Neural progenitor cell (in vitro differentiated cells): ENCODE measurements at regions not wholly inside any gene's neighbourhood (a gene's known extent, or its start where the extent isn't known, plus 50 kb on each side); places are given as distances from the start of the nearest gene placed in this dataset.

Source experiments
- DNase-seq: peaks from one replicate; pipeline ENCODE4 v3.0.0-alpha.2; 2016; ENCODE audit warnings: low spot score
- H2AFZ ChIP-seq: fragments of 200-600 bp; sonication (generic); replicated peaks from 2 replicates; pipeline ENCODE4 v1.6.1; 2016; ENCODE audit warnings: antibody characterized with exemption
- H3F3A ChIP-seq: fragments of 200-600 bp; sonication (generic); 2 replicates; pipeline ENCODE4 v1.6.1; 2016; ENCODE audit warnings: antibody characterized with exemption, low read depth
- H3K27ac ChIP-seq: fragments of 200-600 bp; sonication (generic); 2 replicates; pipeline ENCODE4 v1.5.1; 2016; ENCODE audit warnings: mild to moderate bottlenecking
- H3K27me3 ChIP-seq: fragments of 200-600 bp; sonication (generic); 2 replicates; pipeline ENCODE4 v1.6.1; 2016; ENCODE audit warnings: mild to moderate bottlenecking, moderate library complexity
- H3K36me3 ChIP-seq: fragments of 200-600 bp; sonication (generic); 2 replicates; pipeline ENCODE4 v1.5.1; 2016
- H3K4me1 ChIP-seq: fragments of 200-600 bp; sonication (generic); 2 replicates; pipeline ENCODE4 v1.6.1; 2016; ENCODE audit warnings: mixed run types
- H3K4me2 ChIP-seq: fragments of 200-600 bp; sonication (generic); 2 replicates; pipeline ENCODE4 v1.6.1; 2016
- H3K4me3 ChIP-seq: fragments of 200-600 bp; sonication (generic); 2 replicates; pipeline ENCODE4 v1.5.1; 2016
- H3K79me2 ChIP-seq: fragments of 200-600 bp; sonication (generic); 2 replicates; pipeline ENCODE4 v1.6.1; 2016; ENCODE audit warnings: low read depth
- H3K9ac ChIP-seq: fragments of 200-600 bp; sonication (generic); 2 replicates; pipeline ENCODE4 v1.6.1; 2016
- H3K9me3 ChIP-seq: fragments of 200-600 bp; sonication (generic); 2 replicates; pipeline ENCODE4 v1.5.1; 2016; ENCODE audit warnings: low read depth
- H4K20me1 ChIP-seq: fragments of 200-600 bp; sonication (generic); 2 replicates; pipeline ENCODE4 v1.6.1; 2016; ENCODE audit warnings: low read depth
- H3K27ac Mint-ChIP-seq: 3 replicates; pipeline ENCODE4 v1.8.0; 2021; ENCODE audit warnings: mixed read lengths
- H3K27me3 Mint-ChIP-seq: 2 replicates; pipeline ENCODE4 v1.8.0; 2022; ENCODE audit warnings: low read depth, mild to moderate bottlenecking, inconsistent platforms, moderate library complexity, mixed read lengths; ENCODE audit not compliant: insufficient read depth
- H3K36me3 Mint-ChIP-seq: 3 replicates; pipeline ENCODE4 v1.8.0; 2021; ENCODE audit warnings: mixed read lengths
- H3K4me1 Mint-ChIP-seq: 3 replicates; pipeline ENCODE4 v1.8.0; 2021; ENCODE audit warnings: mixed read lengths
- H3K4me3 Mint-ChIP-seq: 3 replicates; pipeline ENCODE4 v1.8.0; 2021; ENCODE audit warnings: mild to moderate bottlenecking, moderate library complexity, mixed read lengths
- H3K9me3 Mint-ChIP-seq: 3 replicates; pipeline ENCODE4 v1.8.0; 2020; ENCODE audit warnings: mixed read lengths
- EZH2 ChIP-seq: fragments of 200-600 bp; sonication (generic); IDR thresholded peaks from 2 replicates; pipeline ENCODE4 v1.6.1; 2017; ENCODE audit warnings: antibody characterized with exemption, mild to moderate bottlenecking, moderate library complexity
- EZH2phosphoT487 ChIP-seq: fragments of 200-600 bp; sonication (generic); IDR thresholded peaks from 2 replicates; pipeline ENCODE4 v1.6.1; 2017; ENCODE audit warnings: antibody characterized with exemption
- TF ChIP-seq, protein P1 (sequence below): fragments of 200-600 bp; sonication (generic); IDR thresholded peaks from 2 replicates; pipeline ENCODE4 v1.5.1; 2017; ENCODE audit warnings: antibody characterized with exemption, mild to moderate bottlenecking

DNA sequence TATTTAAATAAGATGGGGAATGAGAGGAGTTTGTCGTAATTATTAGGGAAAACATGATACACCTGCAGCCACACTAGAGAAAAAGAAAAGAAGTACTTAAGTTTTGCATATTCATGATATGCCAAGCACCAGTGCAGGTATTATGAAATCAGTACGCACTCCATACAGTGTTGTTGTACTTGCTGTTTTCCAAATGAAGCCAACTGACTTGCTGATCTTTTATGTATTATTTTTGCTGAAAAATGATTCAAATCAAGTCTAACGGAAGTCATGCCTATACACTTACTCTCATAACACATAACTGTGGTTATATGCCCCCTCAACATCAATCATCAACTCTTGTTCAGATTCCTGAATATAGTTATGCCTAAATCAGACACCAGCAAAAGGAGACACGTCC is 584.9 kb upstream of the EYS start:
- no peaks in the 10 kb centered on the region for H3K79me2 ChIP-seq
- H3K27ac ChIP-seq = no peak overlapping the region
- Mint-ChIP-seq H3K27ac (no peak overlapping the region), H3K27me3 (no peaks in the 10 kb centered on the region), H3K4me1 (no peaks in the 10 kb centered on the region), H3K9me3 (no peaks in the 10 kb centered on the region), H3K4me3 (no peak overlapping the region), H3K36me3 (no peaks in the 10 kb centered on the region)
- H2AFZ ChIP-seq = no peak overlapping the region
- H3K9me3 ChIP-seq = no peaks in the 10 kb centered on the region
- no peaks in the 10 kb centered on the region for H4K20me1 ChIP-seq
- H3F3A ChIP-seq = no peaks in the 10 kb centered on the region
- peaks cover 7% of the 10 kb centered on the region for H3K4me1 ChIP-seq
- H3K36me3 ChIP-seq = no peaks in the 10 kb centered on the region
- no peak for TF ChIP-seq EZH2phosphoT487
- TF ChIP-seq, protein P1, sequence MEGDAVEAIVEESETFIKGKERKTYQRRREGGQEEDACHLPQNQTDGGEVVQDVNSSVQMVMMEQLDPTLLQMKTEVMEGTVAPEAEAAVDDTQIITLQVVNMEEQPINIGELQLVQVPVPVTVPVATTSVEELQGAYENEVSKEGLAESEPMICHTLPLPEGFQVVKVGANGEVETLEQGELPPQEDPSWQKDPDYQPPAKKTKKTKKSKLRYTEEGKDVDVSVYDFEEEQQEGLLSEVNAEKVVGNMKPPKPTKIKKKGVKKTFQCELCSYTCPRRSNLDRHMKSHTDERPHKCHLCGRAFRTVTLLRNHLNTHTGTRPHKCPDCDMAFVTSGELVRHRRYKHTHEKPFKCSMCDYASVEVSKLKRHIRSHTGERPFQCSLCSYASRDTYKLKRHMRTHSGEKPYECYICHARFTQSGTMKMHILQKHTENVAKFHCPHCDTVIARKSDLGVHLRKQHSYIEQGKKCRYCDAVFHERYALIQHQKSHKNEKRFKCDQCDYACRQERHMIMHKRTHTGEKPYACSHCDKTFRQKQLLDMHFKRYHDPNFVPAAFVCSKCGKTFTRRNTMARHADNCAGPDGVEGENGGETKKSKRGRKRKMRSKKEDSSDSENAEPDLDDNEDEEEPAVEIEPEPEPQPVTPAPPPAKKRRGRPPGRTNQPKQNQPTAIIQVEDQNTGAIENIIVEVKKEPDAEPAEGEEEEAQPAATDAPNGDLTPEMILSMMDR = no peak
- no peak for TF ChIP-seq EZH2
- H3K27me3 ChIP-seq = no peaks in the 10 kb centered on the region
- no peak for DNase-seq
- H3K4me3 ChIP-seq = no peak overlapping the region
- H3K4me2 ChIP-seq = no peak overlapping the region
- no peak overlapping the region for H3K9ac ChIP-seq

DNA sequence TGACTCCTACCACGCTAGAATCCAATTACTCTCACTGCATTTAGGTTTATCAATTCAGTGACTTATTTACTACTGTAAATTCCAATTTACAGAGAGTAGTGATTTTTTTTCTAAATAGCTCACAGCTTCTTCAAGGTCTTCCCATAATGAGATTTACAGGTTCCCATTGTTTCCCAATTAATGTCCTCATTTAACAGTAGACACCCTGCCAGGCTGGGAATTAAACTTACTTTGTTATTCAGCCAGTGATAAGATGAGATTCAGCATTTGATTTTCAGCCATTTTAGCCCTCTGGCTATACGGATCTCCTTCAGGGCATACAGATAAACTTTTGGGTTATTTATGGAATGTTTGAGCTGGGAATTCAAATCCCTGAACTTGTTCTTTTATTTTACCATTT is 582.9 kb upstream of the EYS start:
- no peak for TF ChIP-seq EZH2
- TF ChIP-seq, protein P1 = no peak
- no peak for TF ChIP-seq EZH2phosphoT487
- H3K4me3 ChIP-seq = no peak overlapping the region
- no peaks in the 10 kb centered on the region for H3K79me2 ChIP-seq
- no peaks in the 10 kb centered on the region for H4K20me1 ChIP-seq
- no peaks in the 10 kb centered on the region for H3K36me3 ChIP-seq
- Mint-ChIP-seq H3K27me3 (no peaks in the 10 kb centered on the region), H3K9me3 (no peaks in the 10 kb centered on the region), H3K27ac (no peak overlapping the region), H3K4me1 (no peaks in the 10 kb centered on the region), H3K36me3 (no peaks in the 10 kb centered on the region), H3K4me3 (no peak overlapping the region)
- no peak overlapping the region for H3K4me2 ChIP-seq
- H3K9ac ChIP-seq = no peak overlapping the region
- peak overlapping the region; percentile 29 for H2AFZ ChIP-seq
- peak; percentile 4 for DNase-seq
- H3K27ac ChIP-seq = no peak overlapping the region
- H3K27me3 ChIP-seq = no peaks in the 10 kb centered on the region
- H3F3A ChIP-seq = no peaks in the 10 kb centered on the region
- peaks cover 7% of the 10 kb centered on the region for H3K4me1 ChIP-seq
- no peaks in the 10 kb centered on the region for H3K9me3 ChIP-seq

DNA sequence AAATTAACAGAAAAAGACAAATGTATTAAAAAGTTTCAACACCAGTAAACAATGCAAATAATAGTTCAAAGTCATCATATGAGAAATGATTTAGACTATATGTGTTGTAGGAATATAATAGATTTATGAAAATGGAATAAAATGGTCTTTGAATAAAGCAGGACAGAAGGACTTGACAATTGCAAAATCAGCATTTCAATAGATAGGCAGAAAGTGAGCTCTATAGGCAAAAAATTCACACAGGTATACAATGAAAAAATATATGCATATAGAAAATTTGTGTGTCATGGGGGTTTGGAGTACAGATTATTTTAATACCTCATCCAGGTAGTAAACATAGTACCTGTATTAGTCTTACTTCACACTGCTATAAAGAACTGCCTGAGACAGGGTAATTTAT is 571.1 kb upstream of the EYS start:
- Histone ChIP-seq H3K36me3 (no peaks in the 10 kb centered on the region), H4K20me1 (no peaks in the 10 kb centered on the region), H3K9me3 (no peaks in the 10 kb centered on the region), H3K79me2 (no peaks in the 10 kb centered on the region), H2AFZ (no peak overlapping the region), H3K4me1 (no peaks in the 10 kb centered on the region), H3K4me3 (no peak overlapping the region), H3F3A (no peaks in the 10 kb centered on the region), H3K4me2 (no peak overlapping the region), H3K27me3 (no peaks in the 10 kb centered on the region), H3K9ac (no peak overlapping the region), H3K27ac (no peak overlapping the region)
- no peaks in the 10 kb centered on the region for H3K27me3 Mint-ChIP-seq
- no peaks in the 10 kb centered on the region for H3K36me3 Mint-ChIP-seq
- H3K27ac Mint-ChIP-seq = no peak overlapping the region
- no peak overlapping the region for H3K4me3 Mint-ChIP-seq
- no peaks in the 10 kb centered on the region for H3K9me3 Mint-ChIP-seq
- no peaks in the 10 kb centered on the region for H3K4me1 Mint-ChIP-seq
- no peak for TF ChIP-seq EZH2
- TF ChIP-seq EZH2phosphoT487 = no peak
- TF ChIP-seq, protein P1 = no peak
- no peak for DNase-seq

DNA sequence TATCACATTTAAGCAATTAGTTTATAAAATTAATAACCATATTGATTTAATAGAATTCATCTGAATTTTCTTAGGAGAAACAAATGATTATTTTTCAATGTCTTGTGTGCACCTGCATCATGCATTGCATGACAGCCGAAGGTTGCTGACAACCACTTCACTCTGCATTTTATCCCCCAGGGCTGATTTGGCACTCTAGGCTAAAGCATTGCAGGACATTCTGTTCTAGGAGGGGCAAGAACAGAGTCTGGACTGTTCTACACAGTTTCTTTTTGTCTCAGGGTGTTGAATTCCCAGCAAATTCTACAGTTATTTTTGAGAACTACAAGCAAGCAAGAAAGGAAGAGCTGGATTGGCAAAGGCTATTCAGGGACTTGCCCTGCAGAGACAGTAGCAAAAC is 570.4 kb upstream of the EYS start:
- Histone ChIP-seq H4K20me1 (no peaks in the 10 kb centered on the region), H3K27ac (no peak overlapping the region), H3F3A (no peaks in the 10 kb centered on the region), H3K9ac (no peak overlapping the region), H3K4me1 (no peaks in the 10 kb centered on the region), H3K36me3 (no peaks in the 10 kb centered on the region), H3K27me3 (no peaks in the 10 kb centered on the region), H3K9me3 (no peaks in the 10 kb centered on the region), H2AFZ (no peak overlapping the region), H3K4me3 (no peak overlapping the region), H3K79me2 (no peaks in the 10 kb centered on the region), H3K4me2 (no peak overlapping the region)
- TF ChIP-seq EZH2 = no peak
- TF ChIP-seq EZH2phosphoT487 = no peak
- TF ChIP-seq, protein P1 = no peak
- H3K4me1 Mint-ChIP-seq = no peaks in the 10 kb centered on the region
- H3K27ac Mint-ChIP-seq = no peak overlapping the region
- H3K4me3 Mint-ChIP-seq = no peak overlapping the region
- no peak for DNase-seq
- H3K27me3 Mint-ChIP-seq = no peaks in the 10 kb centered on the region
- no peaks in the 10 kb centered on the region for H3K9me3 Mint-ChIP-seq
- no peaks in the 10 kb centered on the region for H3K36me3 Mint-ChIP-seq
